Thyroid gland (tissue), 4 donors: ENCODE measurements at regions not wholly inside any gene's neighbourhood (a gene's known extent, or its start where the extent isn't known, plus 50 kb on each side); places are given as distances from the start of the nearest gene placed in this dataset.

Source experiments
- DNase-seq, 2 donors: peaks; one replicate each; pipeline ENCODE4 v3.0.0-alpha.2; 2019
- H3K27ac ChIP-seq, 3 donors: fragments of 200-600 bp; sonication (generic); 1 replicate in 2 of 3; 2 replicates in 1 of 3; pipeline ENCODE4 v1.5.1; 2016 to 2019; ENCODE audit warnings: mild to moderate bottlenecking in 1 of 3, moderate library complexity in 1 of 3
- H3K27me3 ChIP-seq: fragments of 200-600 bp; sonication (generic); one replicate; pipeline ENCODE4 v1.5.1; 2019
- H3K36me3 ChIP-seq, 2 donors: fragments of 200-600 bp; sonication (generic); one replicate each; pipeline ENCODE4 v1.5.1; 2016 to 2019
- H3K4me1 ChIP-seq, 2 donors: fragments of 200-600 bp; sonication (generic); one replicate each; pipeline ENCODE4 v1.5.1; 2017 to 2019
- H3K4me3 ChIP-seq, 3 donors: fragments of 200-600 bp; sonication (generic); replicated peaks in 1 of 3; 1 replicate in 2 of 3; 2 replicates in 1 of 3; pipeline ENCODE4 v1.5.1; 2016; ENCODE audit warnings: mild to moderate bottlenecking in 1 of 3
- H3K9me3 ChIP-seq: fragments of 200-600 bp; sonication (generic); one replicate; pipeline ENCODE4 v1.5.1; 2017
- CTCF ChIP-seq, 6 experiments: fragments of 200-600 bp in 3 of 6; fragments of 450-650 bp in 3 of 6; sonication (generic) in 3 of 6; IDR thresholded peaks; one replicate each; pipeline ENCODE4 v1.5.1; 2016 to 2019; ENCODE audit warnings: antibody characterized with exemption in 6 of 6, mild to moderate bottlenecking in 2 of 6, inconsistent platforms in 1 of 6, moderate library complexity in 1 of 6
- POLR2A ChIP-seq, 2 donors: fragments of 450-650 bp; IDR thresholded peaks; one replicate each; pipeline ENCODE4 v1.6.1; 2017; ENCODE audit warnings: antibody characterized with exemption in 2 of 2, mild to moderate bottlenecking in 2 of 2, moderate library complexity in 1 of 2
- WGBS, 2 donors: methylation state at CpG; one replicate each; pipeline ENCODE4 v1.1.5; 2017; 5-methylcytosine and 5-hydroxymethylcytosine counted together
- intact Hi-C: fragments of 100-400 bp; cut with DNase I; formaldehyde crosslinking; loops from one replicate; pipeline ENCODE4 v1.15.1; 2023

- intact Hi-C loops: no loop called here
- H3K4me1 ChIP-seq: no peaks in the 10 kb centered on the region
- H3K9me3 ChIP-seq: no peaks in the 10 kb centered on the region
- no peak for DNase-seq
- no peak overlapping the region for H3K4me3 ChIP-seq
- H3K27ac ChIP-seq: no peak overlapping the region
- WGBS, 2 donors: 81 to 84% methylated on average over 24 of the region's 24 CpGs
- H3K27me3 ChIP-seq: no peaks in the 10 kb centered on the region
- no peaks in the 10 kb centered on the region for H3K36me3 ChIP-seq
- TF ChIP-seq POLR2A (IDR thresholded peaks at IDR 0.05): no peak
- TF ChIP-seq CTCF (IDR thresholded peaks at IDR 0.05): no peak
These were observed 94.0 kb upstream of the SALL1 start for GRCh38 chr16:51244887-51245657.

GRCh38 chr16:51243936-51244436 is 92.9 kb upstream of the SALL1 start:
- TF ChIP-seq POLR2A (IDR thresholded peaks at IDR 0.05): no peak
- TF ChIP-seq CTCF (IDR thresholded peaks at IDR 0.05): no peak
- Histone ChIP-seq H3K27ac (no peak overlapping the region), H3K9me3 (no peaks in the 10 kb centered on the region), H3K36me3 (no peaks in the 10 kb centered on the region), H3K4me1 (no peaks in the 10 kb centered on the region), H3K27me3 (no peaks in the 10 kb centered on the region), H3K4me3 (no peak overlapping the region)
- DNase-seq: no peak
- intact Hi-C loops: no loop called here
- 43 to 48% methylated on average over 10 of the region's 10 CpGs for WGBS, 2 donors

GRCh38 chr16:51242296-51242994 is 91.4 kb upstream of the SALL1 start:
- Histone ChIP-seq H3K9me3 (no peaks in the 10 kb centered on the region), H3K27me3 (no peaks in the 10 kb centered on the region), H3K4me3 (no peak overlapping the region), H3K36me3 (no peaks in the 10 kb centered on the region), H3K4me1 (no peaks in the 10 kb centered on the region), H3K27ac (no peak overlapping the region)
- no peak for TF ChIP-seq POLR2A (IDR thresholded peaks at IDR 0.05)
- TF ChIP-seq CTCF (IDR thresholded peaks at IDR 0.05): no peak
- DNase-seq: no peak
- intact Hi-C loops: no loop called here
- 91 to 92% methylated on average over 3 of the region's 3 CpGs for WGBS, 2 donors

- TF ChIP-seq POLR2A (IDR thresholded peaks at IDR 0.05) (no peak), CTCF (IDR thresholded peaks at IDR 0.05) (no peak)
- Histone ChIP-seq H3K27ac (no peak overlapping the region), H3K4me3 (no peak overlapping the region), H3K36me3 (no peaks in the 10 kb centered on the region), H3K27me3 (no peaks in the 10 kb centered on the region), H3K9me3 (no peaks in the 10 kb centered on the region), H3K4me1 (no peaks in the 10 kb centered on the region)
- WGBS, 2 donors: 87 to 93% methylated on average over 2 of the region's 2 CpGs
- no peak for DNase-seq
- intact Hi-C loops: no loop called here
These were observed 88.1 kb upstream of the SALL1 start for GRCh38 chr16:51239196-51239595.

GRCh38 chr16:51237861-51238378 is 86.8 kb upstream of the SALL1 start:
- WGBS, 2 donors: 49 to 55% methylated on average over 6 of the region's 6 CpGs
- H3K9me3 ChIP-seq: no peaks in the 10 kb centered on the region
- H3K27ac ChIP-seq: no peak overlapping the region
- no peak for DNase-seq
- H3K4me3 ChIP-seq: no peak overlapping the region
- H3K27me3 ChIP-seq: no peaks in the 10 kb centered on the region
- no peaks in the 10 kb centered on the region for H3K4me1 ChIP-seq
- TF ChIP-seq POLR2A (IDR thresholded peaks at IDR 0.05): no peak
- no peak for TF ChIP-seq CTCF (IDR thresholded peaks at IDR 0.05)
- intact Hi-C loops: no loop called here
- H3K36me3 ChIP-seq: no peaks in the 10 kb centered on the region
